SU-DHL-6 (cell line): ENCODE measurements at regions not wholly inside any gene's neighbourhood (a gene's known extent, or its start where the extent isn't known, plus 50 kb on each side); places are given as distances from the start of the nearest gene placed in this dataset.
"Not testable (repeated sequence)": the region's sequence is repeated elsewhere in the genome, so short reads cannot be mapped to it uniquely, and the experiment has no call there.

Experiments
- H2AFZ ChIP-seq: fragments of 200-600 bp; sonication (generic); 2 replicates; pipeline ENCODE4 v1.6.1; 2014; ENCODE audit warnings: low read depth, mild to moderate bottlenecking, moderate library complexity, mixed read lengths, antibody characterized with exemption, low read length; ENCODE audit not compliant: severe bottlenecking
- H3F3A ChIP-seq: fragments of 200-600 bp; shearing (Covaris generic); 2 replicates; pipeline ENCODE4 v1.6.0; 2016; ENCODE audit warnings: antibody characterized with exemption, mild to moderate bottlenecking; ENCODE audit not compliant: insufficient read depth
- H3K27ac ChIP-seq: fragments of 200-600 bp; sonication (generic); 2 replicates; pipeline ENCODE4 v1.5.1; 2016; ENCODE audit warnings: low read depth, mild to moderate bottlenecking, low read length, moderate library complexity, mixed read lengths
- H3K27me3 ChIP-seq: fragments of 200-600 bp; sonication (generic), shearing (Covaris generic); 2 replicates; pipeline ENCODE4 v1.6.0; 2014; ENCODE audit warnings: mild to moderate bottlenecking, low read length
- H3K36me3 ChIP-seq: fragments of 200-600 bp; sonication (generic); 2 replicates; pipeline ENCODE4 v1.6.1; 2014; ENCODE audit warnings: mild to moderate bottlenecking, low read length, mixed read lengths
- H3K4me2 ChIP-seq: fragments of 300-600, 200-600 bp; shearing (Covaris generic), sonication (generic); 2 replicates; pipeline ENCODE4 v1.6.0; 2014; ENCODE audit warnings: low read length, low read depth, mild to moderate bottlenecking; ENCODE audit not compliant: poor library complexity, severe bottlenecking
- H3K4me3 ChIP-seq: fragments of 200-600 bp; sonication (generic); 2 replicates; pipeline ENCODE4 v1.5.1; 2014; ENCODE audit warnings: antibody characterized with exemption, low read length, mild to moderate bottlenecking, mixed read lengths; ENCODE audit not compliant: insufficient read depth, poor library complexity, severe bottlenecking
- H3K79me2 ChIP-seq: fragments of 200-600 bp; sonication (generic); 2 replicates; pipeline ENCODE4 v1.6.1; 2014; ENCODE audit warnings: mild to moderate bottlenecking, low read length, moderate library complexity; ENCODE audit not compliant: insufficient read depth
- H3K9ac ChIP-seq: fragments of 200-600 bp; sonication (generic); 2 replicates; pipeline ENCODE4 v1.7.0; 2014; ENCODE audit warnings: mild to moderate bottlenecking, low read length
- H3K9me2 ChIP-seq: fragments of 200-600 bp; sonication (generic); replicated peaks from 2 replicates; pipeline ENCODE4 v1.6.1; 2014; ENCODE audit warnings: low read length; ENCODE audit not compliant: insufficient read depth
- H3K9me3 ChIP-seq: fragments of 200-600 bp; sonication (generic); 2 replicates; pipeline ENCODE4 v1.6.1; 2014; ENCODE audit warnings: low read length, mixed read lengths; ENCODE audit not compliant: insufficient read depth
- H4K20me1 ChIP-seq: fragments of 200-600 bp; sonication (generic); 2 replicates; pipeline ENCODE4 v1.6.1; 2014; ENCODE audit warnings: low read depth, mild to moderate bottlenecking, antibody characterized with exemption, low read length, moderate library complexity, mixed read lengths
- CTCF ChIP-seq: fragments of 200-600 bp; sonication (generic); IDR thresholded peaks from one replicate; pipeline ENCODE4 v1.5.1; 2017; ENCODE audit warnings: antibody characterized with exemption, mild to moderate bottlenecking, low read length, moderate library complexity; ENCODE audit not compliant: insufficient read depth, poor library complexity, severe bottlenecking
- EZH2phosphoT487 ChIP-seq: fragments of 200-600 bp; sonication (generic), shearing (Covaris generic); conservative IDR thresholded peaks from 2 replicates; pipeline ENCODE4 v1.6.1; 2018; ENCODE audit warnings: mild to moderate bottlenecking, antibody characterized with exemption, low read length, moderate library complexity, mixed read lengths

- Histone ChIP-seq H3F3A (no peaks in the 10 kb centered on the region), H3K9me2 (no peaks in the 10 kb centered on the region), H3K4me2 (no peak overlapping the region), H3K4me3 (no peak overlapping the region), H3K79me2 (no peaks in the 10 kb centered on the region), H3K27ac (no peak overlapping the region), H3K27me3 (0 out of 2 replicates have a peak, but pooled peaks cover 4% of the 10 kb centered on the region), H2AFZ (no peak overlapping the region), H3K9me3 (no peaks in the 10 kb centered on the region), H3K9ac (no peak overlapping the region), H4K20me1 (no peaks in the 10 kb centered on the region), H3K36me3 (no peaks in the 10 kb centered on the region)
- TF ChIP-seq CTCF, result no peak
- TF ChIP-seq EZH2phosphoT487, result no peak
These were observed 64.8 kb upstream of the VWC2 start for GRCh38 chr7:49708590-49708989.

GRCh38 chr7:49711072-49711723 lies 62.2 kb upstream of the VWC2 start:
- not testable (repeated sequence) for H2AFZ ChIP-seq, H3K4me2 ChIP-seq, H3K9me3 ChIP-seq, H3K4me3 ChIP-seq, H4K20me1 ChIP-seq, H3K27ac ChIP-seq, H3F3A ChIP-seq, H3K27me3 ChIP-seq, H3K36me3 ChIP-seq, H3K9ac ChIP-seq, H3K9me2 ChIP-seq, H3K79me2 ChIP-seq

GRCh38 chr7:49714182-49714581 lies 59.3 kb upstream of the VWC2 start:
- Histone ChIP-seq H3K9me3 (no peaks in the 10 kb centered on the region), H3K9me2 (no peaks in the 10 kb centered on the region), H3K27me3 (0 out of 2 replicates have a peak, but pooled peaks cover 4% of the 10 kb centered on the region), H3K4me3 (no peak overlapping the region), H3K9ac (no peak overlapping the region), H3K27ac (no peak overlapping the region), H3K36me3 (no peaks in the 10 kb centered on the region), H3F3A (no peaks in the 10 kb centered on the region), H3K4me2 (no peak overlapping the region), H4K20me1 (no peaks in the 10 kb centered on the region), H3K79me2 (no peaks in the 10 kb centered on the region), H2AFZ (no peak overlapping the region)
- no peak for TF ChIP-seq CTCF

- Histone ChIP-seq H3K9ac (no peak overlapping the region), H3K36me3 (no peaks in the 10 kb centered on the region), H2AFZ (no peak overlapping the region), H3K27me3 (0 out of 2 replicates have a peak, but pooled peaks cover 4% of the 10 kb centered on the region), H3K79me2 (no peaks in the 10 kb centered on the region), H3K4me3 (no peak overlapping the region), H4K20me1 (no peaks in the 10 kb centered on the region), H3K4me2 (no peak overlapping the region), H3K9me3 (no peaks in the 10 kb centered on the region), H3K9me2 (no peaks in the 10 kb centered on the region), H3F3A (no peaks in the 10 kb centered on the region), H3K27ac (no peak overlapping the region)
- no peak for TF ChIP-seq EZH2phosphoT487
- TF ChIP-seq CTCF, result no peak
These were observed 58.0 kb upstream of the VWC2 start for GRCh38 chr7:49715486-49715885.
